GM21576 (cell line): ENCODE measurements at regions not wholly inside any gene's neighbourhood (a gene's known extent, or its start where the extent isn't known, plus 50 kb on each side); places are given as distances from the start of the nearest gene placed in this dataset.

ENCODE experiments used
- ATAC-seq: cut with Tn5 transposase; IDR thresholded peaks from one replicate; pipeline ENCODE4 v1.9.1; 2021; ENCODE audit warnings: mild to moderate bottlenecking, moderate library complexity; ENCODE audit not compliant: unreplicated experiment

DNA sequence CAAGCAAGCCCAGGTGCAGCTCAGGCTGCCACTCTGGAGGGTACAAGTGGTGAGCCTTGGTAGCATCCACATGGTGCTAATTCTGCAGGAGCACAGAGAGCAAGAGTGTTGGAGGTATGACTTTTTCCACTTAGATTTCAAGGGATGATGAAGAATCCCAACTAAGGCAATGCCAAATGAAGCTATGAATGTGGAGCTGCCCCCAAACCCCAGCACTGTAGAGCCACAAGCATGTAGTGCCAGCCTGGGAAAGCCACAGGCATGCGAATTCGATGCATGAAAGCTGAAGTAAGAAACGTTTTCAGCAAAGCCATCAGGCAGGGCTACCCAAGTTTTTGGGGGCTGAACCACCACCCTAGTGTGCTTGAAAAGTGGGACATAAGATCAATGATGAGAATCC is 251.1 kb downstream of the HAO1 start:
- no peak for ATAC-seq

- no peak for ATAC-seq
Observed at GRCh38 chr20:7691647-7692269, 248.5 kb downstream of the HAO1 start.

GRCh38 chr20:7692478-7692877 is 247.8 kb downstream of the HAO1 start:
- ATAC-seq: no peak

- ATAC-seq: no peak
Observed at GRCh38 chr20:7693761-7694160, 246.5 kb downstream of the HAO1 start.

GRCh38 chr20:7695051-7695495 is 245.2 kb downstream of the HAO1 start:
- ATAC-seq: no peak

GRCh38 chr20:7695635-7696034 is 244.6 kb downstream of the HAO1 start:
- ATAC-seq: no peak

- no peak for ATAC-seq
Observed at GRCh38 chr20:7696311-7696710, 243.9 kb downstream of the HAO1 start.

DNA sequence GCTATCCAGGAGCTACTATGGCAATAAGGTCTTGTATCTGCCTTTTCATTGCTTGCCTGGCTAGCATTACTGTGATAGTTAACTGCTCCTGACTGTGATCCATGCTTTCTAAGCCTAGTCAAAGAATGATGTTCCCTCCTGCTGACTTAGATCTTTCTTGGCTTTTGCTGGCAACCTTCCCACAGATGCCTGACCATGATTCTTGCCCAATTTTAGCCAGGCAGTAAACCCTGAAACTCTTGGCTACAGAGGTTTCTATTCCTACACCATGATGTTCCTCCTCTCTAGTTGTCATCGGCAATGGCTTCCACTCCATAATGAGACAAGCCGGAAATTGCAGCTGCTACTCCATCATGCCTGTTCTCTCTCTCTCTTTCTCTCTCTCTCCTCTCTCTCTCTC is 238.1 kb downstream of the HAO1 start:
- no peak for ATAC-seq

GRCh38 chr20:7703551-7703961 is 236.7 kb downstream of the HAO1 start:
- ATAC-seq: no peak

DNA sequence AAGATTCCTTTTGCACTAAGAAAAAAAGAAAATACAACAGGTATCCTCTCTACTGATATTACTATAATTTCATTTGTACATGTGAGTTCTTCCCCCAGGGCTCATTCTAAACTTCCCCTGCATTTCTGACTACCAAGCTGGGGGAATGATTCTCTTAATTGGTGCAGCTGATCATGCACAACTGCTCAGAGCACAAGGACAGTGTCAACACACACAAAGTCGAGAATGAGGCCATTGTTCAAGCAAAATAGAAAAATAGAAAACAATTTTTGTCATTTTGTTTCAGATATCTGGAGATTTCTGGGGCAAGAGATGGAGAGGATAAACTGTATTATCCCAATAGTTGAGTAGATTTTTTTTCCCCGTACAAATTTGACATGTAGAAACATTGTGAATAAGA is 236.3 kb downstream of the HAO1 start:
- no peak for ATAC-seq

GRCh38 chr20:7708112-7708511 is 232.1 kb downstream of the HAO1 start:
- no peak for ATAC-seq

DNA sequence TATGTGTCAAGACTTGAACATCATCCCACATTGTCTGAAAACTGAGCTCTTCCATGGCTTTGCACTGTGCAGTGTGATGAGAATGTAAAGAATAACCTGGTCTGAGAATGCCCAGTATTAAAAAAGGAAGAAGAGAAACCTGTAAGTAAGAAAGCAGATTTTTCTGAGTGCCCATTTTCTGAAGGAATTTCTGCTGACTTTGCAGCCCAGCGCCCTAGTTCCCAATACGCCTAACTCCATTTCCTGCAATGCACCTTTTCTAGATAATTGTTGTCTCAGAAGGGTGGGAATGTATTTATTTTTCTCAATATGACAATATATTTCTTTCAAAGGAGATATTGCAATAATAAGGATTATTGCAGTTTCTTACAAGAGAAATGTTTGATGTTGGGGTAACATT is 231.5 kb downstream of the HAO1 start:
- ATAC-seq: no peak

- no peak for ATAC-seq
Observed at GRCh38 chr20:7710440-7710839, 229.8 kb downstream of the HAO1 start.

- no peak for ATAC-seq
Observed at GRCh38 chr20:7712661-7713060, 227.6 kb downstream of the HAO1 start.

DNA sequence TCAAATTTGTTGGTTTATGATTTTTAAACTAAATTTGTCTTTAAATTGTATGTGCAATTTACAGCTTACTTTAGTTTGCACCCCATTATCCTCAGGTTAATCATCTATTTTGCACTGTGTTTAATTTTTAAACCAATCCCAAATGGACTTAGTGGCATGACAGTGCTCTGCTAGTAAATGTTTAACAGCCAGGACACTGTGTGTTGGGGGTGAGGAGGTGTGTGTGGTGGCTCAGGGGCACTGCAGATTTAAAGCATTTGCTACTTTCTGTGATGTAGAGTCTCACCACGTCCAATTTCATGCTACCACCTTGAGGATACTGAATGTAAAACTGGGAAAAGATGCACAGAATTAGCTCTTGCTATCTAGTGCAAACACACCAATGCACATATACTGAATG is 225.7 kb downstream of the HAO1 start:
- no peak for ATAC-seq

- no peak for ATAC-seq
Observed at GRCh38 chr20:7716286-7716972, 223.8 kb downstream of the HAO1 start.

GRCh38 chr20:7722564-7722963 is 217.7 kb downstream of the HAO1 start:
- ATAC-seq: no peak

GRCh38 chr20:7723284-7723683 is 217.0 kb downstream of the HAO1 start:
- ATAC-seq: no peak

DNA sequence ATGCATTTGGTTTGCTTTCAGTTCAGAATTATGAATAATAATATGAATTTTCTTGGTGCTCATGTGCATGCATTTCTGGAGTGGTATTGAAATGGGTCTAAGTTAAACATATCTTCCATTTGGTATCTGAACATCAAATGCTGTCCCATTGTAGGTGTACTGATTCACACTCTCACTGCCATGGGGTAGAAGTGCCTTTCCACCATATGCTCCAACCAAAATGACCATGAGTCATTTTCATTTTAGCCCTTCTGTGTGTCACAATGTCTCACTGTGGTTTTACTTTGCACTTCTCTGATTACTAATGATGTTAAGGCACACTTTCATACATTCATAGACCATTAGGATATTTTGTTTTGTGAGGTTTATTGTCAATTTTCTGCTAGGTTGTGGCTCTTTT is 211.9 kb downstream of the HAO1 start:
- no peak for ATAC-seq

DNA sequence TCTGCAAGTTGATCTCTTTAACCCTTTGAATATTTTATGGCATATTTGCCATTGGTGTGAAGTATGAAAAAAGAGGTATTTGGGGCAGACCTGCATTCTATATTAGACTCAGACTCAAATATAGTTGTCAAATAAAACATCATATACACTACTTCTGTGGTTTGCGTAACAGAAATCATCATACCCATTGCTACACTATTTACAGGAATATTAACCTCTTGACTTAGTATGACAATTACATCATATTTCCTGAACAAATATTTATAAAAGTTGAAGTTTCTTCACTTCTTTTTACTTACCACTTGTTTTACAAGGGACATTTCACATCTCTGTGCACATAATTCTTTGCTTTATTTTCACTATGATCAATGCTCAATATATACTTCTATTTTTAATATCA is 206.0 kb downstream of the HAO1 start:
- no peak for ATAC-seq

DNA sequence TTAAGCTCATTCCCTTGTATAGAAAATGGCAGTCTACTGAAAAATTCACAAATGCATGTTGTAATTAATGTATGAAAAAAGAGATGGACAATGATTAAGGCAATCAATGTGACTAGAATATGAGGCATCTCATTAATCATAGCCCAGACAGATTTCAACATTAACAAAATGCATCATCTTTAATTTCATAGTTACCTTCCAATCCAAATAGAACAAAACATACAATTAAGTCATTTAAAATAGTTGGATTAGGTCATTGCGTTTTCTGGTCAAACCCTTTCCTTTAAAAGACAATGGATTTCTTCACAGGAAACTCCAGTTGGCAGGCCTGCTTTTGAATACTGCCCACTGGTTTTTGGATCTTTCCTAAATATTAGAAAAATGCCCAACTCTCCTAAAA is 203.9 kb downstream of the HAO1 start:
- no peak for ATAC-seq

GRCh38 chr20:7741866-7742265 is 198.4 kb downstream of the HAO1 start:
- no peak for ATAC-seq

DNA sequence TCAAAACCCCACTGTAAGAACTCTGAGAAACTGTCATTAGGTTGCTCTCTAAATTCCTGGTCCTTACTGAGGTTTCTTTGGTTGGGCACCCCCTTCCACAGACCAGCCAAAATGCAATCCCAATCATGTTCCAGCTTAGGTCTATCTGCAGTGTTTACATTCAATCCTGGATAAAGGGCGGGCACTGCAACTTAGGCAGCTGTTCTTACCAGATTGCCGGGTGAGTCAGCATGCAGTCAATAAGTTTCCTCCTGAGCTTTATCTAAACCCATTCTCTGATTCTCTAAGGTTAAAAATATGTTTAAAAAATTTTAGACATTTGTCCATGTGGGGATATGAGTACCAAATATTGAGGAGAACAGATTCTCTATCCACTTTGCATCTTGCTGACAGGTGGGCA is 197.8 kb downstream of the HAO1 start:
- ATAC-seq: no peak
